HCT116 (cell line): ENCODE measurements at regions not wholly inside any gene's neighbourhood (a gene's known extent, or its start where the extent isn't known, plus 50 kb on each side); places are given as distances from the start of the nearest gene placed in this dataset.

ENCODE experiments used
- ATAC-seq: fragments of 200-7000 bp; cut with Tn5 transposase; 2 replicates; pipeline ENCODE4 v1.9.1; 2020; ENCODE audit warnings: mild to moderate bottlenecking, moderate library complexity
- BruUV-seq: library from RNA; stranded (reverse); fragments of 400-500 nt; replicated peaks from 2 replicates; lab custom pipeline; 2021; lab: Mats Ljungman, UMichigan
- CTCF ChIA-PET: fragments of 300-600 bp; sonication (Branson Sonifier 250); formaldehyde crosslinking; loops from one replicate; lab custom pipeline; 2021; ENCODE audit warnings: antibody characterized with exemption; lab: Charles Lee
- POLR2A ChIA-PET: fragments of 300-600, 350-600 bp; sonication (Branson Sonifier 250); formaldehyde crosslinking; loops from one replicate; lab custom pipeline; 2021; ENCODE audit warnings: antibody characterized with exemption; lab: Charles Lee
- RAD21 ChIA-PET, 2 experiments: fragments of 300-600 bp; sonication (Branson Sonifier 250); formaldehyde crosslinking; loops; one replicate each; lab custom pipeline; 2023; ENCODE audit warnings: low total read pairs in 2 of 2; ENCODE audit not compliant: uncharacterized antibody in 2 of 2, unreplicated experiment in 2 of 2, low non-redundant PET in 1 of 2; lab: Charles Lee
- DNase-seq: peaks from one replicate; pipeline ENCODE4 v3.0.0-alpha.2; 2010; ENCODE audit warnings: low read depth, low spot score
- H2AFZ ChIP-seq: fragments of 200-600 bp; shearing (Covaris generic), sonication (generic); 2 replicates; pipeline ENCODE4 v1.6.1; 2017; ENCODE audit warnings: low read depth, mixed run types, mixed read lengths, antibody characterized with exemption, low read length; ENCODE audit not compliant: poor library complexity, severe bottlenecking
- H3K27ac ChIP-seq: 2 replicates; pipeline ENCODE4 v1.5.1; 2012; ENCODE audit warnings: low read depth, low read length
- H3K27me3 ChIP-seq: fragments of 200-600 bp; sonication (generic); 2 replicates; pipeline ENCODE4 v1.6.1; 2016; ENCODE audit warnings: mixed run types, low read length, mixed read lengths; ENCODE audit not compliant: insufficient read depth
- H3K36me3 ChIP-seq, 2 experiments: fragments of 200-500 bp in 1 of 2; fragments of 200-600 bp in 1 of 2; sonication (Bioruptor generic) in 1 of 2; sonication (generic) in 1 of 2; 2 replicates each; pipeline versions ENCODE4 v1.5.1 to v1.6.1; 2014 to 2016; ENCODE audit warnings: low read length in 2 of 2, inconsistent platforms in 1 of 2, mixed read lengths in 1 of 2, mixed run types in 1 of 2; ENCODE audit not compliant: insufficient read depth in 2 of 2, control insufficient read depth in 1 of 2
- H3K4me1 ChIP-seq, 2 experiments: fragments of 200-600 bp in 1 of 2; sonication (generic) in 1 of 2; 2 replicates each; pipeline versions ENCODE4 v1.5.1 to v1.6.1; 2012 to 2017; ENCODE audit warnings: low read length in 2 of 2, inconsistent platforms in 1 of 2, mild to moderate bottlenecking in 1 of 2, mixed read lengths in 1 of 2, mixed run types in 1 of 2, moderate library complexity in 1 of 2; ENCODE audit not compliant: insufficient read depth in 2 of 2, control insufficient read depth in 1 of 2
- H3K4me2 ChIP-seq: fragments of 200-600 bp; sonication (generic); 2 replicates; pipeline ENCODE4 v1.6.1; 2017; ENCODE audit warnings: mixed run types, low read length, mixed read lengths
- H3K4me3 ChIP-seq, 2 experiments: fragments of 200-600 bp in 1 of 2; sonication (generic) in 1 of 2; replicated peaks in 1 of 2; 2 replicates each; pipeline ENCODE4 v1.5.1; 2011 to 2016; ENCODE audit warnings: low read length in 2 of 2, control low read depth in 1 of 2, low read depth in 1 of 2, mild to moderate bottlenecking in 1 of 2, mixed read lengths in 1 of 2, mixed run types in 1 of 2
- H3K79me2 ChIP-seq: fragments of 200-600 bp; sonication (generic); 2 replicates; pipeline ENCODE4 v1.6.1; 2017; ENCODE audit warnings: mild to moderate bottlenecking, mixed run types, low read length, moderate library complexity, mixed read lengths; ENCODE audit not compliant: insufficient read depth
- H3K9ac ChIP-seq: fragments of 200-600 bp; sonication (generic); 2 replicates; pipeline ENCODE4 v1.6.1; 2016; ENCODE audit warnings: low read length, mixed read lengths
- H3K9me2 ChIP-seq: fragments of 200-600 bp; sonication (generic), shearing (Covaris generic); 2 replicates; pipeline ENCODE4 v1.6.1; 2017; ENCODE audit warnings: mixed run types, mild to moderate bottlenecking, moderate library complexity; ENCODE audit not compliant: insufficient read depth
- H3K9me3 ChIP-seq, 2 experiments: fragments of 200-500 bp in 1 of 2; fragments of 200-600 bp in 1 of 2; sonication (Bioruptor generic) in 1 of 2; sonication (generic) in 1 of 2; 2 replicates each; pipeline ENCODE4 v1.6.1; 2014 to 2017; ENCODE audit warnings: low read length in 2 of 2, mixed read lengths in 2 of 2, inconsistent platforms in 1 of 2, low read depth in 1 of 2, mild to moderate bottlenecking in 1 of 2, mixed run types in 1 of 2, moderate library complexity in 1 of 2; ENCODE audit not compliant: control insufficient read depth in 1 of 2, insufficient read depth in 1 of 2
- H4K20me1 ChIP-seq: fragments of 200-600 bp; sonication (generic), shearing (Covaris generic); 2 replicates; pipeline ENCODE4 v1.6.1; 2017; ENCODE audit warnings: mixed run types, mild to moderate bottlenecking, moderate library complexity; ENCODE audit not compliant: insufficient read depth
- EGR1 ChIP-seq: IDR thresholded peaks from 2 replicates; pipeline ENCODE4 v1.6.1; 2012; ENCODE audit warnings: low read depth
- ELF1 ChIP-seq: IDR thresholded peaks from 2 replicates; pipeline ENCODE4 v1.6.1; 2012; ENCODE audit warnings: low read depth, borderline replicate concordance
- FOSL1 ChIP-seq: IDR thresholded peaks from 2 replicates; pipeline ENCODE4 v1.6.1; 2012; ENCODE audit warnings: low read depth
- JUND ChIP-seq: IDR thresholded peaks from 2 replicates; pipeline ENCODE4 v1.6.1; 2012
- SIN3A ChIP-seq: IDR thresholded peaks from 2 replicates; pipeline ENCODE4 v1.6.1; 2012; ENCODE audit warnings: low read depth
- SP1 ChIP-seq: IDR thresholded peaks from 2 replicates; pipeline ENCODE4 v1.6.1; 2012; ENCODE audit warnings: low read depth
- SRF ChIP-seq: IDR thresholded peaks from 2 replicates; pipeline ENCODE4 v1.6.1; 2012; ENCODE audit warnings: low read depth
- TCF7L2 ChIP-seq: IDR thresholded peaks from 2 replicates; pipeline ENCODE4 v1.7.0; 2011; ENCODE audit warnings: borderline replicate concordance, inconsistent platforms; ENCODE audit not compliant: insufficient read depth, insufficient read length; ENCODE audit errors: extremely low read depth
- YY1 ChIP-seq: IDR thresholded peaks from 2 replicates; pipeline ENCODE4 v1.6.1; 2011; ENCODE audit warnings: low read length, low read depth, moderate library complexity, mild to moderate bottlenecking; ENCODE audit not compliant: insufficient replicate concordance; ENCODE audit errors: extremely low read depth
- intact Hi-C: fragments of 100-400 bp; cut with micrococcal nuclease; formaldehyde crosslinking; loops from 2 replicates; pipeline ENCODE4 v1.10.0; 2022
- TF ChIP-seq, protein P1 (sequence below), 3 experiments: fragments of 200-600 bp in 1 of 3; sonication (generic) in 1 of 3; IDR thresholded peaks in 2 of 3; conservative IDR thresholded peaks in 1 of 3; 2 replicates each; pipeline ENCODE4 v1.5.1; 2012 to 2017; ENCODE audit warnings: low read depth in 2 of 3, low read length in 2 of 3, antibody characterized with exemption in 1 of 3, borderline replicate concordance in 1 of 3, control low read depth in 1 of 3, mild to moderate bottlenecking in 1 of 3, mixed read lengths in 1 of 3, mixed run types in 1 of 3, moderate library complexity in 1 of 3; ENCODE audit not compliant: insufficient read depth in 1 of 3

DNA sequence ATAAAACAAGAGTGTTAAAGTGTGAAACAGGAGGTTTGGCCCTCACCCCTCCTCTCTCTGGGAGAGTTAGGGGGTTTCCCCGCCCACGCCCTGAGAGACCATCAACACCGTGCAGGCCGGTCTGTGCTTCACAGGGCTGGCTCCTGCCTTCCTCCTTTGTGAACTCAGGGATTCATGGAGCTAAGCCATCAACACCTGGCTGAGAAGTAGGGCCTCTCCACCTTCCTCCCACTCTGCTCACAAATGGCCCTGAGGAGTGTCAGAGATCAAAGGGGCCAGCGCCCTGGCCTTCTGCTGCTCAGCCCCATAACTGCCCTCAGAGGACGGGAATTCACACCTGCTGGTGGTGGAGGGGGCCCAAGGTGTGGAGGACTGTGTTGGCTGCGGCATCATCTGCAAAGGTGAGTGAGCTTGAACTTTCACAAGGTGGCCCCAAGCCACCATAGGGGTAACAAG is 88.6 kb downstream of the PSMB1 start:
- RAD21 ChIA-PET, result no interaction called here
- Histone ChIP-seq H3K79me2 (no peaks in the 10 kb centered on the region), H3K4me3 (no peak overlapping the region), H2AFZ (no peak overlapping the region), H3K27me3 (peaks cover 14% of the 10 kb centered on the region; the same call in 1 of the 2 replicates), H3K4me2 (no peak overlapping the region), H3K27ac (no peak overlapping the region)
- DNase-seq, result no peak
- intact Hi-C loops, result no loop called here
- no peak for TF ChIP-seq TCF7L2
- no peak for TF ChIP-seq EGR1
- no peak for TF ChIP-seq ELF1
- TF ChIP-seq, protein P1, sequence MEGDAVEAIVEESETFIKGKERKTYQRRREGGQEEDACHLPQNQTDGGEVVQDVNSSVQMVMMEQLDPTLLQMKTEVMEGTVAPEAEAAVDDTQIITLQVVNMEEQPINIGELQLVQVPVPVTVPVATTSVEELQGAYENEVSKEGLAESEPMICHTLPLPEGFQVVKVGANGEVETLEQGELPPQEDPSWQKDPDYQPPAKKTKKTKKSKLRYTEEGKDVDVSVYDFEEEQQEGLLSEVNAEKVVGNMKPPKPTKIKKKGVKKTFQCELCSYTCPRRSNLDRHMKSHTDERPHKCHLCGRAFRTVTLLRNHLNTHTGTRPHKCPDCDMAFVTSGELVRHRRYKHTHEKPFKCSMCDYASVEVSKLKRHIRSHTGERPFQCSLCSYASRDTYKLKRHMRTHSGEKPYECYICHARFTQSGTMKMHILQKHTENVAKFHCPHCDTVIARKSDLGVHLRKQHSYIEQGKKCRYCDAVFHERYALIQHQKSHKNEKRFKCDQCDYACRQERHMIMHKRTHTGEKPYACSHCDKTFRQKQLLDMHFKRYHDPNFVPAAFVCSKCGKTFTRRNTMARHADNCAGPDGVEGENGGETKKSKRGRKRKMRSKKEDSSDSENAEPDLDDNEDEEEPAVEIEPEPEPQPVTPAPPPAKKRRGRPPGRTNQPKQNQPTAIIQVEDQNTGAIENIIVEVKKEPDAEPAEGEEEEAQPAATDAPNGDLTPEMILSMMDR (IDR thresholded peaks at IDR 0.05 in 2 of 3, conservative IDR thresholded peaks at IDR 0.05 in 1 of 3; ENCODE audit: borderline replicate concordance in 1 of 3, insufficient read depth in 1 of 3, low read depth in 2 of 3, low read length in 2 of 3), result no peak
- TF ChIP-seq FOSL1, result no peak
- TF ChIP-seq SRF, result no peak
- TF ChIP-seq SIN3A, result no peak
- TF ChIP-seq JUND, result no peak
- TF ChIP-seq YY1, result no peak
- TF ChIP-seq SP1, result no peak
- TF ChIP-seq, all 23 proteins: peak for 0
- BruUV-seq, result no TSS peak
- Histone ChIP-seq H3K36me3 (no peaks in the 10 kb centered on the region), H3K9me3 (peaks cover 9 to 11% of the 10 kb centered on the region in 2 experiments; a peak in 2 of 4 replicates), H3K4me1 (no peaks in the 10 kb centered on the region), H3K9ac (no peak overlapping the region), H3K9me2 (no peaks in the 10 kb centered on the region), H4K20me1 (no peaks in the 10 kb centered on the region)
- POLR2A ChIA-PET, result no interaction called here
- CTCF ChIA-PET, result no interaction called here
- no peak for ATAC-seq
